ENCODE measurements at regions not wholly inside any gene's neighbourhood (a gene's known extent, or its start where the extent isn't known, plus 50 kb on each side); places are given as distances from the start of the nearest gene placed in this dataset.

- Mint-ChIP-seq H3K27ac (no peak overlapping the region), H3K9me3 (no peaks in the 10 kb centered on the region), H3K27me3 (ENCODE audit: insufficient read depth) (no peaks in the 10 kb centered on the region), H3K4me3 (no peak overlapping the region), H3K4me1 (peaks cover 43% of the 10 kb centered on the region), H3K36me3 (ENCODE audit: low read depth) (no peaks in the 10 kb centered on the region)
- no peak overlapping the region for H3K4me3 ChIP-seq (ENCODE audit: low read length)
- no peaks in the 10 kb centered on the region for H3K27me3 ChIP-seq (ENCODE audit: control insufficient read depth, insufficient read depth, low read length, poor library complexity, severe bottlenecking)
- 93 to 100% methylated on average over 1 of the region's 1 CpG for WGBS, 2 experiments (ENCODE audit: insufficient coverage in 1 of 2, insufficient read length in 1 of 2)
- H3K9me3 ChIP-seq (ENCODE audit: control insufficient read depth, low read length): no peaks in the 10 kb centered on the region
- no peaks in the 10 kb centered on the region for H3K36me3 ChIP-seq (ENCODE audit: control insufficient read depth, insufficient read depth, low read length)
- H3K4me1 ChIP-seq (ENCODE audit: control insufficient read depth, insufficient read depth, low read length): no peaks in the 10 kb centered on the region
- DNase-seq: no peak
- H3K27ac ChIP-seq (ENCODE audit: low read depth, low read length): no peak overlapping the region
- no peak overlapping the region for H3K9ac ChIP-seq (ENCODE audit: extremely low read depth, low read length, poor library complexity, severe bottlenecking)
- no peak for TF ChIP-seq CTCF (conservative IDR thresholded peaks at IDR 0.05)
These were observed 93.8 kb upstream of the HDAC9 start for GRCh38 chr7:18401757-18402156.

GRCh38 chr7:18402488-18403183, 92.9 kb upstream of the HDAC9 start:
- no peaks in the 10 kb centered on the region for H3K27me3 Mint-ChIP-seq (ENCODE audit: insufficient read depth)
- DNase-seq: no peak
- H3K9me3 Mint-ChIP-seq: no peaks in the 10 kb centered on the region
- H3K4me1 Mint-ChIP-seq: peaks cover 39% of the 10 kb centered on the region
- H3K27me3 ChIP-seq (ENCODE audit: control insufficient read depth, insufficient read depth, low read length, poor library complexity, severe bottlenecking): no peaks in the 10 kb centered on the region
- H3K27ac Mint-ChIP-seq: no peak overlapping the region
- TF ChIP-seq CTCF (conservative IDR thresholded peaks at IDR 0.05): no peak
- H3K36me3 Mint-ChIP-seq (ENCODE audit: low read depth): no peaks in the 10 kb centered on the region
- no peaks in the 10 kb centered on the region for H3K9me3 ChIP-seq (ENCODE audit: control insufficient read depth, low read length)
- no peaks in the 10 kb centered on the region for H3K4me1 ChIP-seq (ENCODE audit: control insufficient read depth, insufficient read depth, low read length)
- no peak overlapping the region for H3K4me3 ChIP-seq (ENCODE audit: low read length)
- no peak overlapping the region for H3K27ac ChIP-seq (ENCODE audit: low read depth, low read length)
- H3K4me3 Mint-ChIP-seq: no peak overlapping the region
- WGBS, 2 experiments (ENCODE audit: insufficient coverage in 1 of 2, insufficient read length in 1 of 2): 96 to 97% methylated on average over 3 to 5 of the region's 5 CpGs
- H3K9ac ChIP-seq (ENCODE audit: extremely low read depth, low read length, poor library complexity, severe bottlenecking): no peak overlapping the region
- H3K36me3 ChIP-seq (ENCODE audit: control insufficient read depth, insufficient read depth, low read length): no peaks in the 10 kb centered on the region

- no peaks in the 10 kb centered on the region for H3K36me3 Mint-ChIP-seq (ENCODE audit: low read depth)
- no peak for TF ChIP-seq CTCF (conservative IDR thresholded peaks at IDR 0.05)
- no peaks in the 10 kb centered on the region for H3K9me3 Mint-ChIP-seq
These were observed 89.8 kb upstream of the HDAC9 start for GRCh38 chr7:18405726-18406125.

More at GRCh38 chr7:18405726-18406125, 89.8 kb upstream of the HDAC9 start:
- Mint-ChIP-seq H3K4me1 (peaks cover 33% of the 10 kb centered on the region), H3K4me3 (no peak overlapping the region), H3K27me3 (ENCODE audit: insufficient read depth) (no peaks in the 10 kb centered on the region), H3K27ac (no peak overlapping the region)
- Histone ChIP-seq H3K4me1 (ENCODE audit: control insufficient read depth, insufficient read depth, low read length) (no peaks in the 10 kb centered on the region), H3K36me3 (ENCODE audit: control insufficient read depth, insufficient read depth, low read length) (no peaks in the 10 kb centered on the region), H3K9ac (ENCODE audit: extremely low read depth, low read length, poor library complexity, severe bottlenecking) (no peak overlapping the region), H3K4me3 (ENCODE audit: low read length) (no peak overlapping the region), H3K27ac (ENCODE audit: low read depth, low read length) (no peak overlapping the region), H3K9me3 (ENCODE audit: control insufficient read depth, low read length) (no peaks in the 10 kb centered on the region), H3K27me3 (ENCODE audit: control insufficient read depth, insufficient read depth, low read length, poor library complexity, severe bottlenecking) (no peaks in the 10 kb centered on the region)
- DNase-seq: no peak
- WGBS, 2 experiments (ENCODE audit: insufficient coverage in 1 of 2, insufficient read length in 1 of 2): 91% methylated on average over 1 of the region's 1 CpG; no CpG with 5 or more reads in 1 of the 2 experiments

All from endodermal cell (in vitro differentiated cells).